Fibroblast of the aortic adventitia (primary cell): ENCODE measurements at regions not wholly inside any gene's neighbourhood (a gene's known extent, or its start where the extent isn't known, plus 50 kb on each side); places are given as distances from the start of the nearest gene placed in this dataset.

ENCODE experiments used
- DNase-seq: peaks from one replicate; pipeline ENCODE4 v3.0.0-alpha.2; 2010; ENCODE audit warnings: low read depth
- H3K4me3 ChIP-seq: 2 replicates; pipeline ENCODE4 v1.5.1; 2011; ENCODE audit warnings: low read depth, mild to moderate bottlenecking, control low read depth, low read length, moderate library complexity
- TF ChIP-seq, protein P1 (sequence below): IDR thresholded peaks from 2 replicates; pipeline ENCODE4 v1.5.1; 2011; ENCODE audit warnings: mild to moderate bottlenecking, low read length, control low read depth, inconsistent platforms; ENCODE audit not compliant: insufficient read depth

DNA sequence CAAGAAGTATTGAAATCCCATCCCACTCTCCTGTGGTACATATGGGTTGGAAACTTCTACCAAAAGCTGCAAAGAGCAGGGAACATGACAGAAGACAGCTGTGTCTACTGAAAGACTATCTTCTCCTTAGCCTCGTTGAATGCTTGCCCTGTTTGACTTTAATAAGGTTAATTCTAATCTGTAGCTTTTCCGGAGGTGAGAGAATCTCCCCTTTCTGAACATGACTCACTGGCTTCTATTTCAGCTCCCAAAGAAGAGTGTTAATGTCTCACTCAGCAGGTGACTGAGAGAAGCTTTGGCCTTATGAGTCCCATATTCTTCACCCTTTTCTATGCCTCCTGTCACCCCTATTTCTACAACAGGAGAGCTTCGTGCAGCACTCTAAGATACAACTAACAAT lies 88.3 kb downstream of the HHIPL2 start:
- DNase-seq, result no peak
- TF ChIP-seq, protein P1, sequence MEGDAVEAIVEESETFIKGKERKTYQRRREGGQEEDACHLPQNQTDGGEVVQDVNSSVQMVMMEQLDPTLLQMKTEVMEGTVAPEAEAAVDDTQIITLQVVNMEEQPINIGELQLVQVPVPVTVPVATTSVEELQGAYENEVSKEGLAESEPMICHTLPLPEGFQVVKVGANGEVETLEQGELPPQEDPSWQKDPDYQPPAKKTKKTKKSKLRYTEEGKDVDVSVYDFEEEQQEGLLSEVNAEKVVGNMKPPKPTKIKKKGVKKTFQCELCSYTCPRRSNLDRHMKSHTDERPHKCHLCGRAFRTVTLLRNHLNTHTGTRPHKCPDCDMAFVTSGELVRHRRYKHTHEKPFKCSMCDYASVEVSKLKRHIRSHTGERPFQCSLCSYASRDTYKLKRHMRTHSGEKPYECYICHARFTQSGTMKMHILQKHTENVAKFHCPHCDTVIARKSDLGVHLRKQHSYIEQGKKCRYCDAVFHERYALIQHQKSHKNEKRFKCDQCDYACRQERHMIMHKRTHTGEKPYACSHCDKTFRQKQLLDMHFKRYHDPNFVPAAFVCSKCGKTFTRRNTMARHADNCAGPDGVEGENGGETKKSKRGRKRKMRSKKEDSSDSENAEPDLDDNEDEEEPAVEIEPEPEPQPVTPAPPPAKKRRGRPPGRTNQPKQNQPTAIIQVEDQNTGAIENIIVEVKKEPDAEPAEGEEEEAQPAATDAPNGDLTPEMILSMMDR, result no peak
- no peak overlapping the region for H3K4me3 ChIP-seq

DNA sequence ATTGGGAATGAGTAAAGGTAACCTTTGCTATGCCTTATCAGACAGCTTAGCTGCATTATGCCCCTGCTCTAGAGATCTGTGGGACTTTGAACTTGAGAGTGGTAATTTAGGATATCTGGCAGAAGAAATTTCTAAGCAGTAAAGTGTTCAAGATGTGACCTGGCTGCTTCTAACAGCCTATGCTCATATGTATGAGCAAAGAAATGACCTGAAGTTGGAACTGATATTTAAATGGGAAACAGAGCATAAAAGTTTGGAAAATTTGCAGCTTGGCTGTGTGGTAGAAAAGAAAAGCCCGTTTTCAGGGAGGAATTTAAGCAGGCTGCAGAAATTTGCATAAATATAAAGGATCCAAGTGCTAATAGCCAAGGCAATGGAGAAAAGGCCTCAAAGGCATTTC lies 90.4 kb downstream of the HHIPL2 start:
- TF ChIP-seq, protein P1, result no peak
- DNase-seq, result no peak
- no peak overlapping the region for H3K4me3 ChIP-seq

DNA sequence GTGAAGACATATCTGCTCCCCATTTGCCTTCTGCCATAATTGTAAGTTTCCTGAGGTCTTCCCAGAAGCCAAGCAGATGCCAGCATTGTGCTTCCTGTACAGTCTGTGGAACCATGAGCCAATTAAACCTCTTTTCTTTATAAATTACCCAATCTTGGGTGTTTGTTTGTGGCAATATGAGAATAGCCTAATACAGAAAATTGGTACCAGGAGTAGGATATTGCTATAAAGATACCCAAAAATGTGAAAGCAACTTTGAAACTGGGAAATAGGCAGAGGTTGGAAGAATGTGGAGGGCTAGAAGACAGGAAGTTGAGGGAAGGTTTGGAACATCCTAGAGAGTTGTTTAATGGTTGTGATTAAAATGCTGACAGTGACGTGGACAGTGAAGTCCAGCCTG lies 90.8 kb downstream of the HHIPL2 start:
- DNase-seq, result no peak
- TF ChIP-seq, protein P1, result no peak

DNA sequence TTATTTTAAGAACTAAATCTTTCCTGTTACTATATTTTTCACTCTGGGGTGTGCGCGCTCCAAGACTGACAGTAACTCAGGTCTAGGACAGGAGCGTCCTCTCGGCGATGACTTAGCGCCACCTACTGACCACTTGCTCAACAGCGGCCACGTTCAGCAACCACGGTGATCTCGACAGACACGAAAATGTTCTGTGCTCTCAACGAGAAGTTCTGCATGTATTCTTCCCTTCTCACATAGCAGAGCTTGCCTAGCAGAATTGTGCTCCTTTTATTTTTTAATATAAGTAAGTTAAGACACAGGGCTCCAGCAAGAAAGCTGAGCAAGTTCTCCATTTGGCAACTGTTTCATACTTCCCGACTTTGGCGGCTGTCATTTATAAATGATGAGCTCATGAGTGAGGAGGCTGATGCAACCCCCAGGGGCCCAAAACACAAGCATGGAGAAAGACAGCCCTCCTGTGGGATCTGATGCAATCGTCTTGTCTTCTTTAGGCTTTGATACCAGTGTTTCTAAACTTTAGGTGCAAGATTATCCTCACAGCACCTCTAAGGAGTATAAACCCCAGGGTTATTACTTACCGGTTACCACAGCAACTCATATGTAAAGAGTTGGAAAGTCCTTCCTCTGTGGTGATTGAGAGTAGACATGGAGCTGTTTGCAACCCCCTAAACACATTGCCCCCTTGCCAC lies 92.6 kb downstream of the HHIPL2 start:
- H3K4me3 ChIP-seq, result peak overlapping the region; percentile 9
- TF ChIP-seq, protein P1, result peak; percentile 92
- peak; percentile 92 for DNase-seq

More for the DNA sequence above, 90.8 kb downstream of the HHIPL2 start:
- H3K4me3 ChIP-seq, result no peak overlapping the region

GRCh38 chr1:222454782-222455181 lies 93.1 kb downstream of the HHIPL2 start:
- TF ChIP-seq, protein P1, result no peak
- DNase-seq, result no peak
- H3K4me3 ChIP-seq, result no peak overlapping the region

DNA sequence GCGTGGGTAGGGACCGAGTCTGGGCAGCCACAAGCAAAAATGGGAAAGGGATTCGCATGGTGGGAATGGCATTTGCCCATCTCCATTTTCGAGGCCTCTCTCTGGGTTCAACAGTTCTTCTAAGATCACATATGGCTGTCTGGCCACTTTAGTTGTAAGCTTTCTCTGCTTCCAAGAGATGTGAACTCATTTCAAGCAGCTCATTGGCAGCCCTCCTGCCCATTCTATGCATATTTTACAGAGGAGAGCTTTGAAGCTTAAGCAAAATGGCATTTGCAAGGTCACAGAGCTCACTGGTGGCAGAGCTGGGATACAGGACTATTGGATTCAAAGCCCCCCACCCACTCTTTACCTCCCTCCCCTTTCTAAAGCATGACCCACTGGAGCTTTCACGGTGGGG lies 93.7 kb downstream of the HHIPL2 start:
- peak; percentile 55 for DNase-seq
- no peak overlapping the region for H3K4me3 ChIP-seq
- TF ChIP-seq, protein P1, result no peak

- no peak for DNase-seq
- TF ChIP-seq, protein P1, result no peak
- no peak overlapping the region for H3K4me3 ChIP-seq
Measured at GRCh38 chr1:222452031-222452430, 95.9 kb downstream of the HHIPL2 start.
